A549 (cell line): ENCODE measurements at regions not wholly inside any gene's neighbourhood (a gene's known extent, or its start where the extent isn't known, plus 50 kb on each side); places are given as distances from the start of the nearest gene placed in this dataset.

Experiments used
- CTCF ChIP-seq: fragments of >200 bp; sonication (Bioruptor Twin); formaldehyde crosslinking; IDR thresholded peaks from 3 replicates; pipeline ENCODE4 v1.5.1; 2016
- ESRRA ChIP-seq: fragments of 150-350 bp; IDR thresholded peaks from 2 replicates; pipeline ENCODE4 v1.6.1; 2014; ENCODE audit warnings: mild to moderate bottlenecking, low read length, borderline replicate concordance
- SMC3 ChIP-seq: fragments of >200 bp; sonication (Bioruptor Twin); formaldehyde crosslinking; IDR thresholded peaks from 3 replicates; pipeline ENCODE4 v1.6.1; 2018; ENCODE audit warnings: inconsistent platforms
- TP53 ChIP-seq: fragments of 250-450 bp; sonication (Bioruptor Pico); IDR thresholded peaks from 2 replicates; pipeline ENCODE4 v1.5.0; 2021; ENCODE audit warnings: mild to moderate bottlenecking, moderate library complexity
- ZFP36 ChIP-seq: fragments of 450-650 bp; IDR thresholded peaks from 2 replicates; pipeline ENCODE4 v1.6.1; 2014; ENCODE audit warnings: borderline replicate concordance; ENCODE audit not compliant: partially characterized antibody

GRCh38 chr14:101347893-101348777, 213.2 kb upstream of the DIO3 start:
- no peak for TF ChIP-seq CTCF
- TF ChIP-seq ESRRA, result no peak
- no peak for TF ChIP-seq SMC3
- TF ChIP-seq TP53 (CRISPR knock-in tag), result no peak
- TF ChIP-seq ZFP36, result no peak
